Peyer's patch (tissue), 4 donors: ENCODE measurements at regions not wholly inside any gene's neighbourhood (a gene's known extent, or its start where the extent isn't known, plus 50 kb on each side); places are given as distances from the start of the nearest gene placed in this dataset.

Experiments used
- POLR2A ChIP-seq, 2 donors: fragments of 450-650 bp; IDR thresholded peaks; one replicate each; pipeline ENCODE4 v1.5.1; 2017; ENCODE audit warnings: antibody characterized with exemption in 2 of 2, mild to moderate bottlenecking in 2 of 2, moderate library complexity in 2 of 2
- TF ChIP-seq, protein P1 (sequence below), 6 experiments: fragments of 450-650 bp in 4 of 6; fragments of 200-600 bp in 2 of 6; sonication (generic) in 1 of 6; IDR thresholded peaks; one replicate each; pipeline ENCODE4 v1.5.1; 2017 to 2019; ENCODE audit warnings: antibody characterized with exemption in 6 of 6, mild to moderate bottlenecking in 3 of 6, moderate library complexity in 1 of 6

DNA sequence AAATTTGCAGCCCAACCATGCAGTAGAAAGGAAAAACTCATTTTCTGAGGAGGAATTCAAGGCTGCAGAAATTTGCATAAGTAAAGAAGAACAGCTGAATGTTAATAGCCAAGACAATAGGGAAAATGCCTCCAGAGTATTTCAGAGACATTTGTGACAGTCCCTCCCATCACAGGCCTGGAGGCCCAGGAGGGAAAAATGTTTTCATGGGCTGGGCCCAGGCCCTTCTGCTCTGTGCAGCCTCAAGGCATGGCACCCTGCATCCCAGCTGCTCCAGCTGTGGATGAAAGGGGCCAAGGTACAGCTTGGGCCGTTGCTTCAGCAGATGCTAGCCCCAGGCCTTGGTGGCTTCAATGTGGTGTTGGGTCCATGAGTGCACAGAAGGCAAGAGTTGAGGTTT is 62.3 kb downstream of the ATXN7L3B start:
- TF ChIP-seq, protein P1, sequence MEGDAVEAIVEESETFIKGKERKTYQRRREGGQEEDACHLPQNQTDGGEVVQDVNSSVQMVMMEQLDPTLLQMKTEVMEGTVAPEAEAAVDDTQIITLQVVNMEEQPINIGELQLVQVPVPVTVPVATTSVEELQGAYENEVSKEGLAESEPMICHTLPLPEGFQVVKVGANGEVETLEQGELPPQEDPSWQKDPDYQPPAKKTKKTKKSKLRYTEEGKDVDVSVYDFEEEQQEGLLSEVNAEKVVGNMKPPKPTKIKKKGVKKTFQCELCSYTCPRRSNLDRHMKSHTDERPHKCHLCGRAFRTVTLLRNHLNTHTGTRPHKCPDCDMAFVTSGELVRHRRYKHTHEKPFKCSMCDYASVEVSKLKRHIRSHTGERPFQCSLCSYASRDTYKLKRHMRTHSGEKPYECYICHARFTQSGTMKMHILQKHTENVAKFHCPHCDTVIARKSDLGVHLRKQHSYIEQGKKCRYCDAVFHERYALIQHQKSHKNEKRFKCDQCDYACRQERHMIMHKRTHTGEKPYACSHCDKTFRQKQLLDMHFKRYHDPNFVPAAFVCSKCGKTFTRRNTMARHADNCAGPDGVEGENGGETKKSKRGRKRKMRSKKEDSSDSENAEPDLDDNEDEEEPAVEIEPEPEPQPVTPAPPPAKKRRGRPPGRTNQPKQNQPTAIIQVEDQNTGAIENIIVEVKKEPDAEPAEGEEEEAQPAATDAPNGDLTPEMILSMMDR (IDR thresholded peaks at IDR 0.05), result no peak
- no peak for TF ChIP-seq POLR2A (IDR thresholded peaks at IDR 0.05)
